Head of caudate nucleus (tissue), 42 donors: ENCODE measurements at regions not wholly inside any gene's neighbourhood (a gene's known extent, or its start where the extent isn't known, plus 50 kb on each side); places are given as distances from the start of the nearest gene placed in this dataset.
A peak's percentile ranks its signal among the peaks of the same experiment; 100 is the strongest.
"Not testable (repeated sequence)": the region's sequence is repeated elsewhere in the genome, so short reads cannot be mapped to it uniquely, and the experiment has no call there.

Experiments
- DNase-seq, 42 donors: peaks; one replicate each; pipeline versions ENCODE4 v3.0.0 to v3.0.0-alpha.2; 2020 to 2021; ENCODE audit warnings: mixed read lengths in 7 of 42
- intact Hi-C: fragments of 100-400 bp; cut with DNase I; formaldehyde crosslinking; loops from one replicate; pipeline ENCODE4 v1.15.0; 2022

- intact Hi-C loops = not testable (repeated sequence)
- DNase-seq = peak in 1 of 42 donors; percentile 13
These were observed 53.1 kb upstream of the CSPG4 start for GRCh38 chr15:75765551-75766305.

- peak in 1 of 42 donors; percentile 11 for DNase-seq
- intact Hi-C loops = not testable (repeated sequence)
These were observed 52.4 kb upstream of the CSPG4 start for GRCh38 chr15:75764845-75765550.

- intact Hi-C loops = not testable (repeated sequence)
- peak in 1 of 42 donors; percentile 24 for DNase-seq
These were observed 51.3 kb upstream of the CSPG4 start for GRCh38 chr15:75763635-75764600.

GRCh38 chr15:75763137-75763611, 50.5 kb upstream of the CSPG4 start:
- DNase-seq = peak in 1 of 42 donors; percentile 24
- intact Hi-C loops = no loop called here
